ENCODE measurements at regions not wholly inside any gene's neighbourhood (a gene's known extent, or its start where the extent isn't known, plus 50 kb on each side); places are given as distances from the start of the nearest gene placed in this dataset.

DNA sequence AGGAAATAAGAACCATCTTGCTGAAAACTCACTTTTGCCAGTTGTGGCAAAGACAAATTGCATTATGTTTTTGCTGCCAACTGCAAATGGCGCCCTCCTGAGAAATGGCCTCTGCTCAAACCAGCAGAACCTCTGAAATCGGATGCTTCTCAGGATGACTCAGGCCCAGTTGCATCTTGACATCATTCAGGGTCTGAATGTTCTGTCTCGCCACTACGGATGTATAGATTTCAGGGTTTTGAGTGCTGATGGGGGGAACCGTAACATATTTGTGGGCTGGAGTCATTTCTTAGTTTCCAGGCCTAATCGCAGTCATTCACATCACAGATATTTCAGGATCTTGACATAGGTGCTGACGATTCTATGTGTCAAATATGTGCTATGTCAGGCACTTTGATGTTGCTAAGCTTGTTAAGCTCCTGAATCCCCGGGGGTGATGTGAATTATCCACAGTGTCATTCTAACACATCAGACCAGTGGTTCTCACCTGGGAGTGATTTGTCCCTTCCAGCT lies 207.1 kb downstream of the NFATC2 start:
- intact Hi-C loops (cut with micrococcal nuclease) (no loop called here), in situ Hi-C loops (cut with MboI) (no loop called here)
- H3K4me3 ChIP-seq, result no peak overlapping the region
- H3K79me2 ChIP-seq (ENCODE audit: control insufficient read depth, insufficient read depth, low read length), result no peaks in the 10 kb centered on the region
- peaks cover 3 to 30% of the 10 kb centered on the region in 2 experiments; a peak in 4 of 5 replicates for H3K4me1 ChIP-seq (replicated peaks in 1 of 2; ENCODE audit: control insufficient read depth in 2 of 2, insufficient read depth in 2 of 2, low read length in 2 of 2)
- TF ChIP-seq TEAD4 (IDR thresholded peaks at IDR 0.05; ENCODE audit: low read length), result no peak
- TF ChIP-seq TEAD4 (CRISPR knock-in tag; IDR thresholded peaks at IDR 0.05; ENCODE audit: borderline replicate concordance), result no peak
- peak; percentile 50 for TF ChIP-seq FOSL1 (tag; conservative IDR thresholded peaks at IDR 0.05)
- TF ChIP-seq MCM7 (IDR thresholded peaks at IDR 0.05), result no peak
- TF ChIP-seq JUND (IDR thresholded peaks at IDR 0.05; ENCODE audit: borderline replicate concordance, low read depth, low read length), result no peak
- TF ChIP-seq JUND (tag; IDR thresholded peaks at IDR 0.05; ENCODE audit: borderline replicate concordance, low read depth, low read length), result peak; percentile 35; the same call in 1 of the 3 replicates
- TF ChIP-seq YY1 (IDR thresholded peaks at IDR 0.05; ENCODE audit: borderline replicate concordance in 1 of 3, control insufficient read depth in 1 of 3, extremely low read depth in 1 of 3, insufficient read depth in 3 of 3, insufficient read length in 1 of 3, insufficient replicate concordance in 2 of 3, low read depth in 1 of 3, low read length in 2 of 3), result peak in 2 of 3 experiments; percentile 29 to 78
- no peak for TF ChIP-seq GTF2F1 (IDR thresholded peaks at IDR 0.05; ENCODE audit: low read depth, low read length)
- 0 out of 2 replicates have a peak, but pooled peaks have one; percentile 13 for TF ChIP-seq C11orf30 (IDR thresholded peaks at IDR 0.05; ENCODE audit: low read depth)
- TF ChIP-seq MEIS2 (IDR thresholded peaks at IDR 0.05; ENCODE audit: partially characterized antibody), result peak; percentile 11
- no peak for TF ChIP-seq KDM5B (IDR thresholded peaks at IDR 0.05; ENCODE audit: insufficient replicate concordance, low read depth, low read length)
- TF ChIP-seq, protein P1, sequence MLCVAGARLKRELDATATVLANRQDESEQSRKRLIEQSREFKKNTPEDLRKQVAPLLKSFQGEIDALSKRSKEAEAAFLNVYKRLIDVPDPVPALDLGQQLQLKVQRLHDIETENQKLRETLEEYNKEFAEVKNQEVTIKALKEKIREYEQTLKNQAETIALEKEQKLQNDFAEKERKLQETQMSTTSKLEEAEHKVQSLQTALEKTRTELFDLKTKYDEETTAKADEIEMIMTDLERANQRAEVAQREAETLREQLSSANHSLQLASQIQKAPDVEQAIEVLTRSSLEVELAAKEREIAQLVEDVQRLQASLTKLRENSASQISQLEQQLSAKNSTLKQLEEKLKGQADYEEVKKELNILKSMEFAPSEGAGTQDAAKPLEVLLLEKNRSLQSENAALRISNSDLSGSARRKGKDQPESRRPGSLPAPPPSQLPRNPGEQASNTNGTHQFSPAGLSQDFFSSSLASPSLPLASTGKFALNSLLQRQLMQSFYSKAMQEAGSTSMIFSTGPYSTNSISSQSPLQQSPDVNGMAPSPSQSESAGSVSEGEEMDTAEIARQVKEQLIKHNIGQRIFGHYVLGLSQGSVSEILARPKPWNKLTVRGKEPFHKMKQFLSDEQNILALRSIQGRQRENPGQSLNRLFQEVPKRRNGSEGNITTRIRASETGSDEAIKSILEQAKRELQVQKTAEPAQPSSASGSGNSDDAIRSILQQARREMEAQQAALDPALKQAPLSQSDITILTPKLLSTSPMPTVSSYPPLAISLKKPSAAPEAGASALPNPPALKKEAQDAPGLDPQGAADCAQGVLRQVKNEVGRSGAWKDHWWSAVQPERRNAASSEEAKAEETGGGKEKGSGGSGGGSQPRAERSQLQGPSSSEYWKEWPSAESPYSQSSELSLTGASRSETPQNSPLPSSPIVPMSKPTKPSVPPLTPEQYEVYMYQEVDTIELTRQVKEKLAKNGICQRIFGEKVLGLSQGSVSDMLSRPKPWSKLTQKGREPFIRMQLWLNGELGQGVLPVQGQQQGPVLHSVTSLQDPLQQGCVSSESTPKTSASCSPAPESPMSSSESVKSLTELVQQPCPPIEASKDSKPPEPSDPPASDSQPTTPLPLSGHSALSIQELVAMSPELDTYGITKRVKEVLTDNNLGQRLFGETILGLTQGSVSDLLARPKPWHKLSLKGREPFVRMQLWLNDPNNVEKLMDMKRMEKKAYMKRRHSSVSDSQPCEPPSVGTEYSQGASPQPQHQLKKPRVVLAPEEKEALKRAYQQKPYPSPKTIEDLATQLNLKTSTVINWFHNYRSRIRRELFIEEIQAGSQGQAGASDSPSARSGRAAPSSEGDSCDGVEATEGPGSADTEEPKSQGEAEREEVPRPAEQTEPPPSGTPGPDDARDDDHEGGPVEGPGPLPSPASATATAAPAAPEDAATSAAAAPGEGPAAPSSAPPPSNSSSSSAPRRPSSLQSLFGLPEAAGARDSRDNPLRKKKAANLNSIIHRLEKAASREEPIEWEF (CRISPR knock-in tag; IDR thresholded peaks at IDR 0.05), result no peak
- TF ChIP-seq, protein P2, sequence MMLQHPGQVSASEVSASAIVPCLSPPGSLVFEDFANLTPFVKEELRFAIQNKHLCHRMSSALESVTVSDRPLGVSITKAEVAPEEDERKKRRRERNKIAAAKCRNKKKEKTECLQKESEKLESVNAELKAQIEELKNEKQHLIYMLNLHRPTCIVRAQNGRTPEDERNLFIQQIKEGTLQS (IDR thresholded peaks at IDR 0.05), result peak; percentile 76
- TF ChIP-seq, protein P2 (CRISPR knock-in tag; conservative IDR thresholded peaks at IDR 0.05), result no peak
- TF ChIP-seq GABPB1 (CRISPR knock-in tag; IDR thresholded peaks at IDR 0.05), result no peak
- TF ChIP-seq NFE2 (IDR thresholded peaks at IDR 0.05; ENCODE audit: low read depth), result peak; percentile 27; the same call in 1 of the 2 replicates
- POLR2A ChIA-PET, result interaction anchor here (0.5 kb wide), 1 partner anchor 748 kb away, joined by 3 read pairs; no protein-coding TSS in a partner anchor
- WGBS (ENCODE audit: insufficient coverage, low coverage, missing lambda C conversion rate), result 19% methylated on average over 8 of the region's 8 CpGs
- CTCF ChIA-PET (ENCODE audit: low intra/inter-chr PET ratio), result no interaction called here
- no peaks in the 10 kb centered on the region for H3K36me3 ChIP-seq (ENCODE audit: control insufficient read depth, insufficient read depth, low read length)
- FAIRE-seq, result peak; percentile 69
- no peaks in the 10 kb centered on the region for H4K20me1 ChIP-seq (replicated peaks; ENCODE audit: control insufficient read depth, insufficient read depth, low read length)
- ATAC-seq, result no peak
- no peaks in the 10 kb centered on the region for H3K9me3 ChIP-seq (replicated peaks; ENCODE audit: control insufficient read depth, insufficient read depth, low read depth, low read length)
- H3K27ac ChIP-seq (ENCODE audit: extremely low read depth, low read depth, low read length), result no peak overlapping the region
- BruUV-seq (replicated peaks), result no TSS peak
- H3K27me3 ChIP-seq (ENCODE audit: control insufficient read depth in 2 of 2, insufficient read depth in 2 of 2, low read length in 2 of 2), result peaks cover 0 to 17% of the 10 kb centered on the region in 2 experiments; a peak in 1 of 5 replicates
- H3K4me2 ChIP-seq (ENCODE audit: insufficient read depth, low read length), result no peak overlapping the region
- H3K9me1 ChIP-seq (ENCODE audit: control insufficient read depth, insufficient read depth, low read length), result no peaks in the 10 kb centered on the region
- DNase-seq (ENCODE audit: extremely low read depth in 1 of 4, low spot score in 3 of 4), result no peak
- 0 out of 2 replicates have a peak overlapping the region, but pooled peaks have one; percentile 5 for H2AFZ ChIP-seq (ENCODE audit: low read depth, low read length)
- no peak overlapping the region for H3K9ac ChIP-seq (ENCODE audit: insufficient read depth in 1 of 2, low read depth in 2 of 2, low read length in 2 of 2)

Measured in K562 (cell line).